Esophagus squamous epithelium (tissue), 4 donors: ENCODE measurements at regions not wholly inside any gene's neighbourhood (a gene's known extent, or its start where the extent isn't known, plus 50 kb on each side); places are given as distances from the start of the nearest gene placed in this dataset.

Experiments
- POLR2A ChIP-seq, 4 donors: fragments of 450-650 bp; IDR thresholded peaks; one replicate each; pipeline ENCODE4 v1.6.1; 2017; ENCODE audit warnings: antibody characterized with exemption in 4 of 4, mild to moderate bottlenecking in 4 of 4, moderate library complexity in 3 of 4
- TF ChIP-seq, protein P1 (sequence below), 6 experiments: fragments of 450-650 bp in 4 of 6; fragments of 200-600 bp in 2 of 6; sonication (generic) in 2 of 6; IDR thresholded peaks; one replicate each; pipeline ENCODE4 v1.5.1; 2016 to 2019; ENCODE audit warnings: antibody characterized with exemption in 6 of 6, mild to moderate bottlenecking in 4 of 6, moderate library complexity in 4 of 6

DNA sequence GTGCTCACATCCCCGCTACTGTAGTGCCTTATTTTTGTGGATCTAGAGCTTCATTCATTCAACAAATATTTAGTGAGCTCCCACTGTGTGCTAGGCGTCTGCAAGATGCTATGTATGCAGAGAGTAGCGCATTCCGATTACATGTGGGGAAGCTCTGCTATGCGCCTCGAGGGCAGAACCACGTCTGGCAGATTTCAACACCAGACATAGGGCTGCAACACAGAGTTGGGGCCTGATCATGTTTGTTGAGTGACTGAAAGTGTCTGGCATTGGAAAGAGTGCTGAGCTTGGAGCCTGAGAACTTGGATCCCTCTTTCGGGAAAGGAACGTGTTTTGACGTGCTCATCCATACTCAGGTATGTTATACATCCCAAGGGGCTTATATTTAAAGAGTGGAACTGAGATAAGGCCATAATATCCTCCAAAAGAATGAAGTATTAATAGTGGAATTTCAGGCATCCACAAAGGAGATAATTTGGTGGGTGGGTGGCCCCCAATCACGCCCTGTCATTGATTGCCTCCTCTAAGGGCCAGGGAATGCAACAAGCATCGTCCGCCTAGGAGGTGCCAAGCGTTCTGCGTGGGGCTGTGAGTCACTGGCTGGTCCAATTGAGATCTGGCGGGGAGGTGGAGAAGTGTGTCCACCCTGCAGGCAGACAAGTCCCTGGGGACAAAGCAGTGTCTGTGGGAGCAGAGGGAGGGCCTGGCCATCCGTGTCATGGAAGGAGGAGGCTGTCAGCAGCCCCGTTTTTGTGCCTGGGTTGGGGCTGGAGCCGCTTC is 62.8 kb upstream of the ZBTB40 start:
- TF ChIP-seq, protein P1, sequence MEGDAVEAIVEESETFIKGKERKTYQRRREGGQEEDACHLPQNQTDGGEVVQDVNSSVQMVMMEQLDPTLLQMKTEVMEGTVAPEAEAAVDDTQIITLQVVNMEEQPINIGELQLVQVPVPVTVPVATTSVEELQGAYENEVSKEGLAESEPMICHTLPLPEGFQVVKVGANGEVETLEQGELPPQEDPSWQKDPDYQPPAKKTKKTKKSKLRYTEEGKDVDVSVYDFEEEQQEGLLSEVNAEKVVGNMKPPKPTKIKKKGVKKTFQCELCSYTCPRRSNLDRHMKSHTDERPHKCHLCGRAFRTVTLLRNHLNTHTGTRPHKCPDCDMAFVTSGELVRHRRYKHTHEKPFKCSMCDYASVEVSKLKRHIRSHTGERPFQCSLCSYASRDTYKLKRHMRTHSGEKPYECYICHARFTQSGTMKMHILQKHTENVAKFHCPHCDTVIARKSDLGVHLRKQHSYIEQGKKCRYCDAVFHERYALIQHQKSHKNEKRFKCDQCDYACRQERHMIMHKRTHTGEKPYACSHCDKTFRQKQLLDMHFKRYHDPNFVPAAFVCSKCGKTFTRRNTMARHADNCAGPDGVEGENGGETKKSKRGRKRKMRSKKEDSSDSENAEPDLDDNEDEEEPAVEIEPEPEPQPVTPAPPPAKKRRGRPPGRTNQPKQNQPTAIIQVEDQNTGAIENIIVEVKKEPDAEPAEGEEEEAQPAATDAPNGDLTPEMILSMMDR (IDR thresholded peaks at IDR 0.05), result no peak
- no peak for TF ChIP-seq POLR2A (IDR thresholded peaks at IDR 0.05)
